ENCODE measurements at regions not wholly inside any gene's neighbourhood (a gene's known extent, or its start where the extent isn't known, plus 50 kb on each side); places are given as distances from the start of the nearest gene placed in this dataset.

DNA sequence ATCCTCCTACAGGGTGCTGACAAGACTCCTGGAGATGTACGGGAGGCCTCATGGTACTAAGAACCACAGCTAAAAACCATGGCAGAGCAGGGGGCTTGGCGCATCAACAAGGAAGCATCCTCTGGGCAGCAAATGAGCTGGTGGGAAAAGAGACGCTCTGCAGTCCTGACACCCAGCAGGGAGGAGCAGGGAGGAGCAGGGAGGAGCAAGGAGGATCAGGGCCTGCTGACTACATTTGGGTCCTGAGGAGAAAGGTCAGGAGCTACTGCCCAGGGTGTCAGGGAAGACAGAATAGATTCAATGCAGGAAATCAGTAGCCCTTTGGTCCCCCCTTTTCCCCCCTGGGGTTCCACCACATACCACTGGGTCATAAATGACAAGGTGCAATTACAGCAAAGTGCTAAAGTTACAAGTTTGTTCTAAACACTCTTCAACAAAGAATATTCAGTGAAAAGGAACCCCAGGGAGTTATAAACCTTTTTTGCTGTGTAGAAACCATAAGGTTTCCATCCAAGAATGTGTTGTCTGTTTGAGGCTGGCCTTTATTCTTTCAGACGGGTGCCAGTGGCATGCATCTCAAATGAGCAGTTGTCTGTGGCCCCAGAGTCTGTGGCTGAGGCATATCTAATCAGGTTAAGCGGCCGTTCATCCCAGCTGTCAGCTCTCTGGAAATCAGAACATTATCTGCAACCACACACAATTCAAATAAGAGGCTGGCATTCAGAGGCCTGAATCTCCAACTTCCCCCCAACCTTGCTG is 325.0 kb downstream of the CDC5L start:
- no peak for DNase-seq (ENCODE audit: low read depth)

- no peak for DNase-seq (ENCODE audit: low read depth)
Measured at GRCh38 chr6:44715188-44715587, 327.7 kb downstream of the CDC5L start.

DNA sequence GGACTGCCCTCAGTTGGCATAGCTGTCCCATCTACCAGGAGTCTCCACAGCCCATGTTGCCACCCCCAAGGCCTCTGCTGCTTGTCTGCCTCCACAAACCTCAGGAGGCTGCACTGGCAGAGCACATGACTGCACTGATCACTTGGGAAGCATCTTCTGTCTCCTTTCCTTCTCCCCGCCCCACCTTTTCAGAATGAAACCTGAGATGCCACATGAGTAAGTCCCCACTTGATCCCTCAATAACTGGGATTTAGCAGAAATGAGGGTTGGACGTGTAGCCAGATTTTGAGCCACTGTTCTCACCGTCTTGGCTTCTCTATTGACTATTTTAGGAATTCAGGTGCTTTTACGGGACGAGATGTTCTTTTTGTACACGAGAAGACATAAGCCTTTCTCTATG is 328.4 kb downstream of the CDC5L start:
- no peak for DNase-seq (ENCODE audit: low read depth)

DNA sequence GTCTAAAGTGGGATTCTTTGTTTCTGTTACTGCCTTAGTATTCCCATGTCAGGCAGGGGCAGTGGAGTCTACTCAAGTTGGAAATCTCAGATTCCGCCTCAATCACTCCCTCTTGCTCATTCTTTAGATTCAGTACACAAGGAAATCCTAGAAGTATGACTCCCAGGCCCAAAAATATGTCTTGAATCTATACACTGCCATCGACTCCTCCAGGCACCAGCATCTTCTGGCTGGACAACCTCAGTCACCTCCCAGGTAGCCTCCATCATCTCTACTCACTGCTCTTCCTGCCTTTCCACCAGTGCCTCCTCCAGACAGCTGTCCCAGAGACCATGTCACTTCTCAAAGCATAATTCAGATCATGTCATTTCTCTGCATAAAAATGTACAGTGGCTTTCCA is 329.9 kb downstream of the CDC5L start:
- DNase-seq (ENCODE audit: low read depth): no peak

GRCh38 chr6:44721954-44722578 is 334.6 kb downstream of the CDC5L start:
- DNase-seq (ENCODE audit: low read depth): no peak

DNA sequence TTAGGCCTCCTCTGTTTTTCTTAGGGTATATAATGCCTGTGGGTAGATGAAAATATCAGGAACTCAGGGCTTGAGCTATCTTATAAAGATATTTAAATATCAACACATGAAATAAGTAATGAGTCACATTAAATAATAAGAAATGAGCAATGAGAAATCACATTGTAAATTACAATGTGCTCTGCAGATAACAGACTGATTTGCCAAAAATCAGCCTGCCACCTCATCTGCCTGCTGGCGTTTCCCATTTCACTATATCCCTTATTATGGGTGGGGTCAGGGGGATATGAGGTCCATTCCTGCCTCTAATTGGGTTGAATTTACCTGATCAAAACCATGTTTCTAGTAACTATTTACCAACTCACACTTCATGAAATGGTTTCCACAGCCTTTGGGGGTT is 335.2 kb downstream of the CDC5L start:
- no peak for DNase-seq (ENCODE audit: low read depth)

DNA sequence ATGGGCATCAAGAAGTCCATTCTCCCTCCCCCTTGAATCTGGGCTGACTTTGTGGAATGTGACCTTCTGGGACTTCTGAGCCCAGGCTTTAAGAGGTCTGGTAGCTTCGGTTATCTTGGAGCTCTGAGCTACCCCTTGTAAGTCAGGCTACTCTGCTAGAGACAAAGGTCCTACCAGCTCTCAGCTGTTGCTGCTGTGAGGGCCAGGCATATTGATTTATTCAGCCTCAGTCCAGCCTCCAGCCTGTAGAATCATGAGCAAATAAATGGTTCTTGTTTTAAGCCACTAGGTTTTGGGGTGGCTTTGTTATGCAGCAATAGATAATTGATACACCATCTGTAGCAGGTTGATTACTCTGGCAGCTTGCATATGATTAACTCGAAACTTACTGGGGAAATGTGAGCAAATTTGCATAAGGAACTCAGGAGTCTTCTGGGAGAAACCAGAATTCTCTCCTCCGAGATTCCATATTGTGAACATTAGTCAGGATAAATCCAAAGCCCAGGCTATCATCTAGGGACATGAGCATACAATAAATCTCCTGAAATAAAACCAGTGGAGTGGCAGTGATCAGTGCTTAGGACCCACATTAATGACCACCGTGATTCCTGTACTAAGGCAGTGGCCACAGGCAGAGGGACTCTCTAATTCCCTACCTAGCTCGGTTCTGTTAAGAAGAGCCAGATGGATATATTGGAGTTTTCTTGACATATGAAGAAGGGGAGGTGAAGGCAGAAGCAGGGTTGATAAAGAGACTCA is 336.1 kb downstream of the CDC5L start:
- DNase-seq (ENCODE audit: low read depth): no peak

DNA sequence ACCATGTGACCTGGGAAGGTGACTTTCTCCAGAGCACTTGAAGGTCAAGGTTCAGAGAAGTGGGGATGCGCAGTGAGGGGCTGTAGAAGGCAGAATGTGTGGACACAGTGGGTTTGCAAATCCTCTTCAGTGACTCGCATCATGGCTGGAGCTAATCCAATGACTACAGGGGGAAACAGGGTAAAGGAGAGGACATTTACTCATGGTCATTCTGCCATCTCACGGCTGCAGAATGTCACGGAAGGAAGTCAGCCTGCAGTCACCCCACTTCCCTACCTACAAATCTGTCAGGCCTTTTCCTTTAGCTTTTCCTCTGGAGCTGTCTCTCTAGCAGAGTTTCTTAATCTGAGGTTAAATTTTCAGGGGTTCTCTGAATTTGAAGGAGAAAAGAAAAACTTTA is 337.6 kb downstream of the CDC5L start:
- no peak for DNase-seq (ENCODE audit: low read depth)

- no peak for DNase-seq (ENCODE audit: low read depth)
Measured at GRCh38 chr6:44727651-44728630, 340.4 kb downstream of the CDC5L start.

DNA sequence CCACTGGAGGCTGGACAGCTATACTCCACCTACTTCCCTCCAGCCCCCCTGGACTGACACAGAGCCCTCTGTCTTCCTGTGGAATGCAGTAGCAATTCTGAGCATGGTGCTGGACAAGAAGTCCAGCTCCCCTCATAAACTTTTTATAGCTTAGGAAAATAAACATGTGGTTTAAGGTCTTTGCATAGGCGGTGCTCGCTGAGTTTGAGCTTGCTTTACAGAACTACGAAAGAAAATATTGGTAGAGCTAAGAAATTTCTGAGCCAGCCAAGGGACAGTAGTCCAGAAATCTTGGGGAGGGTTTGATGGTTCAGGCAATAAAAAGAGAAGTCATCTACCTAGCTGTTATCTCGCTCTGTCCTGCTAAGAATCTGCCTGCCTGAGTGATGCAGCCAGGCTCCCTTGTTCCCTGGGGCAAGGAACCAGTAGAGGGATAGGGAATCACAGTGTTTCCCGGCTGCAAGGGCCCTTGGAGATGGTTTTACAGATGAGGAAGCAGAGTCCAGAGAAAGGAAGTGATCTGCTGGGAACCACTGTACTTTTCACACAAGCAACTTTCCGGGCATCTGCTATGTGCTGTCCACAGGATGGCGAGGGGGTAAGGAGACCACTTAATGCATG is 343.4 kb downstream of the CDC5L start:
- no peak for DNase-seq (ENCODE audit: low read depth)

- no peak for DNase-seq (ENCODE audit: low read depth)
Measured at GRCh38 chr6:44731485-44732095, 344.1 kb downstream of the CDC5L start.

- no peak for DNase-seq (ENCODE audit: low read depth)
Measured at GRCh38 chr6:44732243-44732642, 344.7 kb downstream of the CDC5L start.

GRCh38 chr6:44733126-44733525 is 345.6 kb downstream of the CDC5L start:
- DNase-seq (ENCODE audit: low read depth): no peak

- no peak for DNase-seq (ENCODE audit: low read depth)
Measured at GRCh38 chr6:44733868-44734267, 346.4 kb downstream of the CDC5L start.

DNA sequence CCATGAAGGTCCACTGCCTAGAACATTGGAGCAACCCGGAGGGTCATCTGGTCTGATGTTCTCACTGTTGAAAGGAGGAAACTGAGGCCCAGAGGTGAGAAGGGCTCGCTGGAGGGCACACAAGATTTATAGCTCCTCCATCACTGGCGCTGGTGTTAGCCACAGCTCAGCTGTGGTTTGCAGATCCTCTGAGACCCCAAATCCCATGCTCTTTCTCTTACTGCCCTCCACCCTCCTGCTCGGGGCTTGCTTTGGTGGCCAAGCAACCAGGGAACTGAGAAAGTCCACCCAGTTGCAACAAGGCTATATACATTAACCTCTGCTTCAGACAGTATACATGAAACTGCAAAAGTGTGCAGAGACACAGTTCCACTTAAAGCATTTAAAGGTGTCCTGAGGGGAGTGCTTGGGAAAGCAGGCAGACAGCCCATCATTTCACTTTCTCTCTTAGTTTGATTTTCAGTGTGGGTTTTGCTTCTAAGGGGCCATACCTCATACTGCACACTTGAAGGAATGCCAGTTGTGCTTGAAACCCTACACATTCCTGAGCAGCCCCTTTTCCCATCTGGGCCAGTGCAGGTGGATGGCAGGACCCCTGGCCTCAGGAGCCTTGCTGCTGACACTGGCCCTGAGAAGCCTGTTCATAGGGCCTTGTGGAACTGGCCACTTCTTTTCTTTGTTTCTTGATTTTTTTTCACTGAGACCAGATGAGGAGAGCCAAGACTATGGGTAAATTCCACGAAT is 347.6 kb downstream of the CDC5L start:
- DNase-seq (ENCODE audit: low read depth): no peak

GRCh38 chr6:44735630-44735963 is 348.1 kb downstream of the CDC5L start:
- DNase-seq (ENCODE audit: low read depth): peak; percentile 10

DNA sequence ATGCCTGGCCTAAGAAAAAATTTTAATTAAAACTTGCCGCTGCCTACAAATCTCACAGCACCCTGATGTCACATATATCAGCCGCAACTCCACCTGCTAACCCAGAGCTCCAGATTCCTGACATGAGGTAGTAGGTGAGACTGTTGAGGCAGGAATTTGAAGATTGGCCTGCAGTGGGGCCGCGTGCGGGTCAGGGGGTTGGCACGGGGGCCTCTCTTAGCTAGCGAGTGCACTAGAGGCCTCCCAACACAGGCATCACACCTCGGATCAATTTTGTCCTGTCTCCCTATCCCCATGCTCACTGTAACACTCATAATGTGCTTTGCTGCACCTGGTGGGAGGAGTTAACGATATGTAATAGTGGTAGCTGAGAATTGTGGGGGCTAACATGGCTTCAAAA is 349.8 kb downstream of the CDC5L start:
- DNase-seq (ENCODE audit: low read depth): no peak

- DNase-seq (ENCODE audit: low read depth): no peak
Measured at GRCh38 chr6:44737829-44738528, 350.5 kb downstream of the CDC5L start.

DNA sequence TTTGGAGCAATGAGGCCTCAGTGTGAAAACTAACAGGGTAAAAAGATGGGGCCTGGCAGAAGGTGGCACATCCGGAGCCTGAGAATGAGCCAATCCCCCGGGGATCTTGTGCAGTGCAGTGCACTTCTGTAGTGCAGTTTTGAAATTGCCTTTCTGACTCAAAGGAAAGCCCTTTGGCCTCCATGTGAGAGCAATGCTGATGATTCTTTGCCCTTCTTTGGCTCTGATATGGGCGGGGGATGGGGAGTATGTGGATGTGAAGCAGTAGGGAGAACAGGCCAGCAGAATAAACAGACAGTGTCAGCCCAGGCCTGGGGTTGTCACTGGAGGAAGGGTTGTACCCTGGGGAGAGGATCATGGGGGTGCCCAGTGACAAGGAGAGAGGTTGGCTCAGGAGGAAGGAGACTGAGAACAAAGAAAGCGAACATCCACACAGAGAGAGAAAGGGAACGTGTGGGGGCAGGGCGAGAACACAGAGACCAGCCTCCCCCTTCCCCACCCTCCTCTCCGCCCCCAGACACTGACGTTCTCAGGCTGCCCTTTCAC is 351.2 kb downstream of the CDC5L start:
- DNase-seq (ENCODE audit: low read depth): no peak

- DNase-seq (ENCODE audit: low read depth): no peak
Measured at GRCh38 chr6:44739181-44739580, 351.7 kb downstream of the CDC5L start.

Data from activated T-helper 9 cell treated with anti-CD3 and anti-CD28 coated beads, Interleukin-2, amount 50 U/mL, for 16 hours (primary cell).